ENCODE measurements at regions not wholly inside any gene's neighbourhood (a gene's known extent, or its start where the extent isn't known, plus 50 kb on each side); places are given as distances from the start of the nearest gene placed in this dataset.
A peak's percentile ranks its signal among the peaks of the same experiment; 100 is the strongest.

DNA sequence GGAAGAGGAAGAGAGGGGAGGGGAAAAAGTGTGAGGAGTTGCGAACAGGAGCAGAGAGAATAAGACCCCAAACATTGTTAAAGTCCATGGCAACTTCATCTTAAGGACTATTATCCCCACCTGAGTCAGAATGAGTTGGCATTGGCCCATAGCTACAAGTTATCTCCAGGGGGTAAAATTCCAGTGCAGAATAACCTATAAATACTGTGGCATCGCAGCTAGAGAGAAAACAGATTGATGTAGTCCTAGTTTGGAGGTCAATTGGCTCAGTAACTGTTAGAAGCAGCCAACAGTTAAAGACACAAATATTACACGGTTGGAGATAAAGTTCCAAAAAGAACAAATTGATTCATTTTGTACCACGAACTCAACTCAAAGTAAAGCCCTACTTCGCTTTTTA lies 313.9 kb upstream of the CCDC54 start:
- H4K20me1 ChIP-seq (ENCODE audit: insufficient read depth, low read length): no peaks in the 10 kb centered on the region
- no peak overlapping the region for H3K4me3 ChIP-seq (ENCODE audit: low read length)
- H2AFZ ChIP-seq (ENCODE audit: low read depth, low read length): no peak overlapping the region
- H3K27ac ChIP-seq (ENCODE audit: low read length): no peak overlapping the region
- no peak overlapping the region for H3K4me2 ChIP-seq (ENCODE audit: low read length)
- peaks cover 15% of the 10 kb centered on the region for H3K4me1 ChIP-seq (ENCODE audit: low read length)
- no peak overlapping the region for H3K9ac ChIP-seq (ENCODE audit: low read length)
- H3K9me3 ChIP-seq (ENCODE audit: insufficient read depth, low read length): no peaks in the 10 kb centered on the region
- H3K27me3 ChIP-seq (ENCODE audit: low read depth, low read length): no peaks in the 10 kb centered on the region
- no peaks in the 10 kb centered on the region for H3K36me3 ChIP-seq (replicated peaks; ENCODE audit: low read depth, low read length)
- no peak for TF ChIP-seq EZH2phosphoT487 (IDR thresholded peaks at IDR 0.05; ENCODE audit: low read depth)
- TF ChIP-seq, protein P1, sequence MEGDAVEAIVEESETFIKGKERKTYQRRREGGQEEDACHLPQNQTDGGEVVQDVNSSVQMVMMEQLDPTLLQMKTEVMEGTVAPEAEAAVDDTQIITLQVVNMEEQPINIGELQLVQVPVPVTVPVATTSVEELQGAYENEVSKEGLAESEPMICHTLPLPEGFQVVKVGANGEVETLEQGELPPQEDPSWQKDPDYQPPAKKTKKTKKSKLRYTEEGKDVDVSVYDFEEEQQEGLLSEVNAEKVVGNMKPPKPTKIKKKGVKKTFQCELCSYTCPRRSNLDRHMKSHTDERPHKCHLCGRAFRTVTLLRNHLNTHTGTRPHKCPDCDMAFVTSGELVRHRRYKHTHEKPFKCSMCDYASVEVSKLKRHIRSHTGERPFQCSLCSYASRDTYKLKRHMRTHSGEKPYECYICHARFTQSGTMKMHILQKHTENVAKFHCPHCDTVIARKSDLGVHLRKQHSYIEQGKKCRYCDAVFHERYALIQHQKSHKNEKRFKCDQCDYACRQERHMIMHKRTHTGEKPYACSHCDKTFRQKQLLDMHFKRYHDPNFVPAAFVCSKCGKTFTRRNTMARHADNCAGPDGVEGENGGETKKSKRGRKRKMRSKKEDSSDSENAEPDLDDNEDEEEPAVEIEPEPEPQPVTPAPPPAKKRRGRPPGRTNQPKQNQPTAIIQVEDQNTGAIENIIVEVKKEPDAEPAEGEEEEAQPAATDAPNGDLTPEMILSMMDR (IDR thresholded peaks at IDR 0.05; ENCODE audit: low read depth, low read length): no peak
- no peaks in the 10 kb centered on the region for H3K79me2 ChIP-seq (ENCODE audit: low read length)

DNA sequence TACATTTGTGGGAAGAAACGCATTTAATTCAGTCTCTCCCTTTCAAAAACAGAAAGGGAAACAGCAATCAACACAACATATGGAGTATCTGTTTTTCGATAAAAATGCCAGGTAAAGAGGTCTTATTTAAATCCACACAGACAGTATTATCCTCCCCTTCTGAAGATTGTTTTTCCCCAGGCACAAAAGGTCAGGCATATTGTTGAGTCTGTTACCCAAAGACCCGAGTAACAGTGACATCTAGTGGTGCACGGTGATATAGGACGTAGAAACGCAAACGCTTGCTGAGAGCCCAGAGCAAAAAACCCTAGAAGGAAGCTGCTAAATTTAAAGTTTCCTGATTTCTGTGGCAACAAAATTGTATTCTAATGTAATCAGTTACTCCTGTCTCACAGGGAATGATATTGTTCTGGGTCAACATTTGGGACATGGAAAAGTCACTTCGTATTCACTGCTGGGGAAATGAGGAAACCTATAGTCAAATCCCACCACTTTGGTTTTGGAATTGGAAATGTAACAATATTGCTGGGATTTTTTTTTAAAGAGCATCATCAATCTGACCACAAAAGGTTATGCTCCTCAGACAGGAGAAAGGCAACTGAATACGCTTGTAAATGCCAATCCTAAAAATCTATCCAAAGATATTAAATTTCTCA lies 312.7 kb upstream of the CCDC54 start:
- Histone ChIP-seq H3K4me3 (ENCODE audit: low read length) (peak overlapping the region; percentile 5; the same call in 1 of the 2 replicates), H2AFZ (ENCODE audit: low read depth, low read length) (no peak overlapping the region), H3K27me3 (ENCODE audit: low read depth, low read length) (no peaks in the 10 kb centered on the region), H3K4me2 (ENCODE audit: low read length) (peak overlapping the region; percentile 43), H3K36me3 (replicated peaks; ENCODE audit: low read depth, low read length) (no peaks in the 10 kb centered on the region), H3K9ac (ENCODE audit: low read length) (peak overlapping the region; percentile 18; the same call in 1 of the 2 replicates), H4K20me1 (ENCODE audit: insufficient read depth, low read length) (no peaks in the 10 kb centered on the region), H3K79me2 (ENCODE audit: low read length) (no peaks in the 10 kb centered on the region), H3K9me3 (ENCODE audit: insufficient read depth, low read length) (no peaks in the 10 kb centered on the region), H3K4me1 (ENCODE audit: low read length) (peaks cover 15% of the 10 kb centered on the region), H3K27ac (ENCODE audit: low read length) (no peak overlapping the region)
- no peak for TF ChIP-seq EZH2phosphoT487 (IDR thresholded peaks at IDR 0.05; ENCODE audit: low read depth)
- TF ChIP-seq, protein P1 (IDR thresholded peaks at IDR 0.05; ENCODE audit: low read depth, low read length): peak; percentile 88

- H2AFZ ChIP-seq (ENCODE audit: low read depth, low read length): peak overlapping the region; percentile 57
- no peaks in the 10 kb centered on the region for H3K79me2 ChIP-seq (ENCODE audit: low read length)
- no peak overlapping the region for H3K9ac ChIP-seq (ENCODE audit: low read length)
- peaks cover 15% of the 10 kb centered on the region for H3K4me1 ChIP-seq (ENCODE audit: low read length)
- no peak overlapping the region for H3K27ac ChIP-seq (ENCODE audit: low read length)
- no peaks in the 10 kb centered on the region for H4K20me1 ChIP-seq (ENCODE audit: insufficient read depth, low read length)
- peak overlapping the region; percentile 43 for H3K4me2 ChIP-seq (ENCODE audit: low read length)
- no peak for TF ChIP-seq EZH2phosphoT487 (IDR thresholded peaks at IDR 0.05; ENCODE audit: low read depth)
- TF ChIP-seq, protein P1 (IDR thresholded peaks at IDR 0.05; ENCODE audit: low read depth, low read length): no peak
- H3K27me3 ChIP-seq (ENCODE audit: low read depth, low read length): no peaks in the 10 kb centered on the region
- no peaks in the 10 kb centered on the region for H3K9me3 ChIP-seq (ENCODE audit: insufficient read depth, low read length)
- H3K36me3 ChIP-seq (replicated peaks; ENCODE audit: low read depth, low read length): no peaks in the 10 kb centered on the region
- H3K4me3 ChIP-seq (ENCODE audit: low read length): peak overlapping the region; percentile 5
Observed at GRCh38 chr3:107065094-107065861, 312.0 kb upstream of the CCDC54 start.

- H3K27me3 ChIP-seq (ENCODE audit: low read depth, low read length): no peaks in the 10 kb centered on the region
- no peaks in the 10 kb centered on the region for H3K9me3 ChIP-seq (ENCODE audit: insufficient read depth, low read length)
- H3K9ac ChIP-seq (ENCODE audit: low read length): no peak overlapping the region
- no peaks in the 10 kb centered on the region for H4K20me1 ChIP-seq (ENCODE audit: insufficient read depth, low read length)
- H3K4me3 ChIP-seq (ENCODE audit: low read length): no peak overlapping the region
- H3K27ac ChIP-seq (ENCODE audit: low read length): no peak overlapping the region
- H3K4me2 ChIP-seq (ENCODE audit: low read length): no peak overlapping the region
- TF ChIP-seq EZH2phosphoT487 (IDR thresholded peaks at IDR 0.05; ENCODE audit: low read depth): no peak
- TF ChIP-seq, protein P1 (IDR thresholded peaks at IDR 0.05; ENCODE audit: low read depth, low read length): no peak
- H2AFZ ChIP-seq (ENCODE audit: low read depth, low read length): no peak overlapping the region
- H3K4me1 ChIP-seq (ENCODE audit: low read length): peaks cover 15% of the 10 kb centered on the region
- no peaks in the 10 kb centered on the region for H3K79me2 ChIP-seq (ENCODE audit: low read length)
- H3K36me3 ChIP-seq (replicated peaks; ENCODE audit: low read depth, low read length): no peaks in the 10 kb centered on the region
Observed at GRCh38 chr3:107067421-107067820, 309.8 kb upstream of the CCDC54 start.
